Endothelial cell of umbilical vein (primary cell): ENCODE measurements at regions not wholly inside any gene's neighbourhood (a gene's known extent, or its start where the extent isn't known, plus 50 kb on each side); places are given as distances from the start of the nearest gene placed in this dataset. TPM values are rescaled to one million over a fixed set of nuclear protein-coding genes. Genes with fewer than 3 reads are reported as not detected.

Source experiments
- BruUV-seq: library from RNA; stranded (reverse); fragments of 400-500 nt; replicated peaks from 2 replicates; lab custom pipeline; 2021; lab: Mats Ljungman, UMichigan
- CTCF ChIA-PET: fragments of 300-600, 350-600 bp; sonication (Branson Sonifier 250); formaldehyde crosslinking; loops from one replicate; lab custom pipeline; 2021; ENCODE audit warnings: antibody characterized with exemption, inconsistent platforms; lab: Charles Lee
- POLR2A ChIA-PET: fragments of 300-600, 350-600 bp; sonication (Branson Sonifier 250); formaldehyde crosslinking; loops from one replicate; lab custom pipeline; 2021; ENCODE audit warnings: antibody characterized with exemption, inconsistent platforms; lab: Charles Lee
- DNase-seq: peaks from one replicate; pipeline ENCODE4 v3.0.0-alpha.2; 2011; ENCODE audit warnings: low read depth, low spot score
- FAIRE-seq: peaks from 2 replicates; lab custom pipeline; 2011; peaks lifted over from hg19 to GRCh38; lab: Jason Lieb, UNC
- H2AFZ ChIP-seq: 2 replicates; pipeline ENCODE4 v1.6.0; 2012; ENCODE audit warnings: low read depth, low read length, control low read depth, inconsistent platforms
- H3K27ac ChIP-seq: 2 replicates; pipeline ENCODE4 v1.5.1; 2011; ENCODE audit warnings: low read depth, mild to moderate bottlenecking, control low read depth, low read length, moderate library complexity; ENCODE audit not compliant: insufficient read depth
- H3K27me3 ChIP-seq, 2 experiments: 2 replicates each; pipeline versions ENCODE4 v1.6.0 to v1.6.1; 2011; ENCODE audit warnings: low read length in 2 of 2, mixed read lengths in 1 of 2; ENCODE audit not compliant: control insufficient read depth in 2 of 2, insufficient read depth in 2 of 2
- H3K36me3 ChIP-seq, 2 experiments: 2 replicates in 1 of 2; 3 replicates in 1 of 2; pipeline ENCODE4 v1.5.1; 2011; ENCODE audit warnings: low read length in 2 of 2, mild to moderate bottlenecking in 1 of 2, moderate library complexity in 1 of 2; ENCODE audit not compliant: control insufficient read depth in 2 of 2, insufficient read depth in 2 of 2; ENCODE audit errors: extremely low read depth in 1 of 2
- H3K4me1 ChIP-seq: 3 replicates; pipeline ENCODE4 v1.5.1; 2011; ENCODE audit warnings: mild to moderate bottlenecking, low read length; ENCODE audit not compliant: control insufficient read depth, insufficient read depth; ENCODE audit errors: extremely low read depth
- H3K4me2 ChIP-seq: 2 replicates; pipeline ENCODE4 v1.6.1; 2011; ENCODE audit warnings: low read length, control low read depth, mixed read lengths; ENCODE audit not compliant: insufficient read depth
- H3K4me3 ChIP-seq, 3 experiments: fragments of 200-600 bp in 1 of 3; sonication (generic), shearing (Covaris generic) in 1 of 3; replicated peaks in 1 of 3; 2 replicates each; pipeline ENCODE4 v1.5.1; 2011 to 2016; ENCODE audit warnings: control low read depth in 3 of 3, low read length in 3 of 3, mild to moderate bottlenecking in 2 of 3, inconsistent platforms in 1 of 3, low read depth in 1 of 3, moderate library complexity in 1 of 3; ENCODE audit not compliant: insufficient read depth in 1 of 3
- H3K79me2 ChIP-seq: 2 replicates; pipeline ENCODE4 v1.6.0; 2012; ENCODE audit warnings: low read length, inconsistent platforms; ENCODE audit not compliant: control insufficient read depth, insufficient read depth
- H3K9ac ChIP-seq: replicated peaks from 2 replicates; pipeline ENCODE3; 2011; ENCODE audit warnings: low read length, control low read depth; ENCODE audit not compliant: insufficient read depth; ENCODE audit errors: extremely low read depth
- H3K9me1 ChIP-seq: replicated peaks from 3 replicates; pipeline ENCODE4 v1.6.0; 2011; ENCODE audit warnings: mild to moderate bottlenecking, low read length; ENCODE audit not compliant: control insufficient read depth, insufficient read depth; ENCODE audit errors: extremely low read depth
- H3K9me3 ChIP-seq: replicated peaks from 2 replicates; pipeline ENCODE4 v1.5.1; 2012; ENCODE audit warnings: low read length, inconsistent platforms; ENCODE audit not compliant: control insufficient read depth, insufficient read depth
- H4K20me1 ChIP-seq: replicated peaks from 2 replicates; pipeline ENCODE3; 2011; ENCODE audit warnings: mild to moderate bottlenecking, low read length; ENCODE audit not compliant: control insufficient read depth, insufficient read depth; ENCODE audit errors: extremely low read depth
- CTCF ChIP-seq, 2 donors: IDR thresholded peaks; 1 replicate in 1 of 2; 2 replicates in 1 of 2; pipeline ENCODE4 v1.5.1; 2011; ENCODE audit warnings: low read length in 2 of 2, mild to moderate bottlenecking in 2 of 2, moderate library complexity in 2 of 2, control low read depth in 1 of 2, inconsistent platforms in 1 of 2, low read depth in 1 of 2; ENCODE audit not compliant: insufficient read depth in 1 of 2; ENCODE audit errors: extremely low read depth in 1 of 2
- EZH2 ChIP-seq: IDR thresholded peaks from 2 replicates; pipeline ENCODE4 v1.6.1; 2012; ENCODE audit warnings: borderline replicate concordance, low read depth, mild to moderate bottlenecking, moderate library complexity, low read length, inconsistent platforms; ENCODE audit not compliant: severe bottlenecking
- FOS ChIP-seq: IDR thresholded peaks from 2 replicates; pipeline ENCODE4 v1.6.1; 2011; ENCODE audit warnings: mild to moderate bottlenecking, low read length, moderate library complexity, borderline replicate concordance; ENCODE audit not compliant: insufficient read depth
- GATA2 ChIP-seq: IDR thresholded peaks from 2 replicates; pipeline ENCODE4 v1.7.0; 2011; ENCODE audit warnings: low read depth, mild to moderate bottlenecking, moderate library complexity, mixed read lengths, low read length; ENCODE audit not compliant: insufficient read length, insufficient read depth
- POLR2A ChIP-seq: IDR thresholded peaks from 2 replicates; pipeline ENCODE4 v1.6.1; 2012; ENCODE audit warnings: low read depth, mild to moderate bottlenecking, control low read depth, low read length
- POLR2AphosphoS5 ChIP-seq: IDR thresholded peaks from 2 replicates; pipeline ENCODE4 v1.6.1; 2012; ENCODE audit warnings: low read depth, mild to moderate bottlenecking, control low read depth, low read length, moderate library complexity; ENCODE audit not compliant: insufficient read depth
- dilution Hi-C: fragments of 300-500 bp; cut with MboI; formaldehyde crosslinking; loops from one replicate; pipeline ENCODE4 v1.15.0; 2019; ENCODE audit warnings: low sequenced_read_pairs; ENCODE audit not compliant: extremely low pct_ligation_motif_present
- intact Hi-C: fragments of 100-400 bp; cut with micrococcal nuclease; formaldehyde crosslinking; loops from one replicate; pipeline ENCODE4 v1.10.0; 2022
- small RNA-seq: library from RNA; depleted of rRNA; stranded (forward); fragments of <200 nt; gene quantifications from one replicate; pipeline ENCODE3, GENCODE V24; 2012; ENCODE audit warnings: low replicate concordance, low read depth; ENCODE audit not compliant: insufficient read depth, insufficient read length

DNA sequence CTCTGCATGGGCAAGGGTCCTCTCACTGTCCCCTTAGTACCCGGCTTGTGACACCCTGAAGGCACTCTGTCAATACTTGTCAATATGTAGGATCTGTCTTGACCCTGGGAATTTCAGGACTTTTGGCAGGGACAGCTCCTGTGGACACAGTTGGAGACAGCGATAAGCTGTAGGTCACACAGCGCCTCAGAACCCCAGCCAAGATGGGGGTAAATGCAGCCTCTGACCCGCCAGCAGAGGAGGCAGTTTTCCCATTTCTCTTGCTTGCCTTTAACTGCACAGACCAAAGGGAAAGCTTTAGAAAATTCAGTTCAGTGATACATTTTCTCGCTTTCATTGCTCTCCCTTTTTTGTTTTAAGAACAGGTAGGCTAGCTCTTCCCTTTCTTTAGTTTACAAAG lies 54.8 kb upstream of the KLHL29 start:
- Histone ChIP-seq H3K79me2 (no peaks in the 10 kb centered on the region), H3K27me3 (no peaks in the 10 kb centered on the region), H3K9ac (no peak overlapping the region), H3K4me1 (no peaks in the 10 kb centered on the region), H3K36me3 (no peaks in the 10 kb centered on the region), H3K9me1 (no peaks in the 10 kb centered on the region), H3K9me3 (no peaks in the 10 kb centered on the region), H2AFZ (no peak overlapping the region), H4K20me1 (no peaks in the 10 kb centered on the region), H3K4me3 (no peak overlapping the region), H3K4me2 (no peak overlapping the region), H3K27ac (no peak overlapping the region)
- BruUV-seq = no TSS peak
- FAIRE-seq = no peak
- dilution Hi-C loops (no loop called here), intact Hi-C loops (no loop called here)
- peak; percentile 21 for DNase-seq
- ChIA-PET CTCF (interaction anchor here (0.6 to 1.4 kb wide), 4 partner anchors 15 to 287 kb away, joined by 3 to 4 read pairs (median 4); no protein-coding TSS in a partner anchor), POLR2A (no interaction called here)
- TF ChIP-seq GATA2 (no peak), CTCF (IDR thresholded peaks at IDR 0.05; ENCODE audit: extremely low read depth in 1 of 2, insufficient read depth in 1 of 2, low read depth in 1 of 2, low read length in 2 of 2) (peak in 1 of 2 donors; percentile 6), POLR2AphosphoS5 (no peak), POLR2A (no peak), EZH2 (no peak), FOS (no peak)

Small RNA genes in the stretch of these regions (small RNA-seq; reads per million reads assigned to genes)
- not detected for gene AC099799.1
- not detected for gene RN7SL117P
- not detected for gene RNA5SP87
